CD4-positive, CD25-positive, alpha-beta regulatory T cell (primary cell): ENCODE measurements at regions not wholly inside any gene's neighbourhood (a gene's known extent, or its start where the extent isn't known, plus 50 kb on each side); places are given as distances from the start of the nearest gene placed in this dataset.

ENCODE experiments used
- ATAC-seq, 2 donors: fragments of 150-1000 bp; cut with Tn5 transposase; one replicate each; pipeline ENCODE4 v1.10.0; 2021; ENCODE audit warnings: low read depth in 2 of 2, moderate number of reproducible peaks in 2 of 2, moderate library complexity in 1 of 2
- DNase-seq, 3 donors: peaks; one replicate each; pipeline versions ENCODE4 v3.0.0 to v3.0.0-alpha.2; 2012 to 2022; ENCODE audit warnings: mixed read lengths in 1 of 3
- H3K27ac ChIP-seq: one replicate; pipeline ENCODE4 v1.7.0; 2013; ENCODE audit warnings: mild to moderate bottlenecking, low read length; ENCODE audit not compliant: insufficient read depth, poor library complexity, severe bottlenecking
- H3K27me3 ChIP-seq: one replicate; pipeline ENCODE4 v1.7.0; 2013; ENCODE audit warnings: low read length; ENCODE audit not compliant: control insufficient read depth, insufficient read depth
- H3K36me3 ChIP-seq: one replicate; pipeline ENCODE4 v1.7.0; 2013; ENCODE audit warnings: mild to moderate bottlenecking, low read length, moderate library complexity; ENCODE audit not compliant: control insufficient read depth, insufficient read depth
- H3K4me1 ChIP-seq: 2 replicates; pipeline ENCODE4 v1.7.0; 2013; ENCODE audit warnings: mild to moderate bottlenecking, low read length; ENCODE audit not compliant: insufficient read depth, control insufficient read depth, poor library complexity, severe bottlenecking
- H3K4me3 ChIP-seq: one replicate; pipeline ENCODE4 v1.7.0; 2013; ENCODE audit warnings: low read depth, mild to moderate bottlenecking, low read length, moderate library complexity
- H3K9me3 ChIP-seq, 2 experiments: 1 replicate in 1 of 2; 2 replicates in 1 of 2; pipeline ENCODE4 v1.7.0; 2013; ENCODE audit warnings: low read length in 2 of 2, mild to moderate bottlenecking in 1 of 2, moderate library complexity in 1 of 2; ENCODE audit not compliant: control insufficient read depth in 2 of 2
- H3K27ac Mint-ChIP-seq, 3 donors: one replicate each; pipeline ENCODE4 v1.8.0; 2020 to 2022; ENCODE audit warnings: mild to moderate bottlenecking in 3 of 3, mixed read lengths in 3 of 3, moderate library complexity in 2 of 3
- H3K27me3 Mint-ChIP-seq: one replicate; pipeline ENCODE4 v1.8.0; 2022; ENCODE audit warnings: mild to moderate bottlenecking, mixed read lengths
- H3K36me3 Mint-ChIP-seq: one replicate; pipeline ENCODE4 v1.8.0; 2020; ENCODE audit warnings: mixed read lengths
- H3K4me1 Mint-ChIP-seq, 4 donors: one replicate each; pipeline ENCODE4 v1.8.0; 2020 to 2022; ENCODE audit warnings: mixed read lengths in 4 of 4, mild to moderate bottlenecking in 1 of 4
- H3K4me3 Mint-ChIP-seq, 4 donors: one replicate each; pipeline ENCODE4 v1.8.0; 2020 to 2022; ENCODE audit warnings: mild to moderate bottlenecking in 4 of 4, mixed read lengths in 4 of 4, moderate library complexity in 3 of 4
- H3K9me3 Mint-ChIP-seq, 7 donors: one replicate each; pipeline ENCODE4 v1.8.0; 2020 to 2022; ENCODE audit warnings: mixed read lengths in 7 of 7, mild to moderate bottlenecking in 3 of 7, moderate library complexity in 2 of 7

DNA sequence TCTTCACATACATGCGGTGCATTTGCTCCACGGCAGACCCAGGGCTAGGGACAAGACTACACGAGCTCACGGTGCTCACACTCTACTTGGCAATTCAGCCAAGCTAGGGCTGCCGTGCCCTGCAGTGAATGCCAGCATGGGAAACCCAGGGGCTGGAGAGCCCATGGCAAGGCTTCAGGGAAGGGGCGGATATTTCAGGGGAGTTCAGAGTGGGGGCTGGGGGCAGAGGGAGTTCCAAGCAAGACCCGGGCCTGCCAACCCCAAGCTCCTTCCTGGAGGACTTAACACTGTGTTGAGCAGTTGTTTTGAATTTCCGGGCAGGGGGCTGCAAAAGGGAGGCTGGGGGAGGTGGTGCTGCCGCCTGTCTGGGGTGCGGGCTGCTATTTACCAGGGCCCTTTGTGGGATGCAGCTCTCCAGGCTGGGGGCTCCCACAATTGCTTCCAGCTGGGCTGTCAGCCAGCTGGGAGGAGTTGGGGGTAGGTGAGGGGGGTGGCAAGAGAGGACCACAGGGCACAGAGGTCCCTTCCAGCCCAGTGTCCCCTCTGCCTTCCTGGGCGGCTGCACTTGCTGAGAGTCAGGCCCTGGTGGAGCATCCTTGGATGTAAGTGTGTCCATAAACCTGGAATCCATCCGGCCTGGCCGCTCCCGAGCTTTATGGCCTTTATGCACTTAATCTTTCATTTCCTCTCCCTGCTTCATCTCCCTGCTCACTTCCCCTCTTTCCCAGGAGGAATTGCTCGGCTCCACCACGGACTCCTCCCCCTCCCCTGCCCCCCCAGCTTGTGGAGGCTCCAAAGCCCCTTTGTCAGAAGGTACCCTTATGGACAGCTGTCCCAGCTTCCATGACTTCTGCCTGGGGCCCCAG lies 55.8 kb upstream of the SSBP3 start:
- no peaks in the 10 kb centered on the region for H3K36me3 Mint-ChIP-seq
- H3K27me3 ChIP-seq: no peaks in the 10 kb centered on the region
- peaks cover 4 to 55% (median 20%) of the 10 kb centered on the region in 4 donors for H3K4me1 Mint-ChIP-seq
- H3K27ac ChIP-seq: peak overlapping the region; percentile 25
- H3K27me3 Mint-ChIP-seq: no peaks in the 10 kb centered on the region
- no peak for DNase-seq
- peak overlapping the region; percentile 63 to 87 (median 81) for H3K27ac Mint-ChIP-seq
- no peak for ATAC-seq
- H3K36me3 ChIP-seq: no peaks in the 10 kb centered on the region
- peaks cover 0 to 3% (median 0%) of the 10 kb centered on the region in 7 donors for H3K9me3 Mint-ChIP-seq
- H3K4me3 Mint-ChIP-seq: peak overlapping the region in 1 of 4 donors; percentile 33
- peaks cover 32% of the 10 kb centered on the region for H3K4me1 ChIP-seq
- no peaks in the 10 kb centered on the region for H3K9me3 ChIP-seq
- H3K4me3 ChIP-seq: no peak overlapping the region

DNA sequence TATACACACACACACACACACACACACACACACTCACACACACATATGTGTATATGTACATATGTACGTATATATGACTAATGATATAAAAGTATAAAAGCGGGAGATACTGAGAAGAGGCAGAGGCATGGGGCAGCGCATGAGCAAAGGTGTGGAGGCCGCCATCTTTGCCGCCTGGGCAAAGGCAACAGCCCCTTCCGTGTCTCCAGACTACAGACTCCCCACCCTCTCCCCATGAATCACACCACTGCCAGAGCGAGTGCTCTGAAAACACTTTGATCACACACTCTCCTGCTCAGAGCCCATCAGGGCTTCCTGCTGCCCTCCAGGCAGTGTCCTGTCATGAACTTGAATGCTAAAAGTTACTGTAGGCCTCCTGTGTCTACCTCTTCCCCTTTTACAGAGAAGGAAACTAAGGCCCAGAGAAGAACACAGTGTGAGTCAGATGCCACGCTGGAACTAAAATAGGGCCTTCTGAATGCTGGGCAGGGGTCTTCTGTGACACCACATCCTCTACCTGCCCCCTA lies 54.7 kb upstream of the SSBP3 start:
- no peak overlapping the region for H3K4me3 ChIP-seq
- Mint-ChIP-seq H3K4me1 (peaks cover 4 to 55% (median 21%) of the 10 kb centered on the region in 4 donors), H3K36me3 (no peaks in the 10 kb centered on the region), H3K4me3 (peak overlapping the region in 3 of 4 donors; percentile 22 to 84 (median 68)), H3K27me3 (peaks cover 2% of the 10 kb centered on the region), H3K27ac (peak overlapping the region; percentile 56 to 87 (median 81)), H3K9me3 (peaks cover 0 to 2% (median 0%) of the 10 kb centered on the region in 7 donors)
- H3K27me3 ChIP-seq: no peaks in the 10 kb centered on the region
- no peaks in the 10 kb centered on the region for H3K9me3 ChIP-seq
- DNase-seq (no peak), ATAC-seq (no peak)
- no peaks in the 10 kb centered on the region for H3K36me3 ChIP-seq
- H3K27ac ChIP-seq: peak overlapping the region; percentile 25
- H3K4me1 ChIP-seq: peaks cover 32% of the 10 kb centered on the region

DNA sequence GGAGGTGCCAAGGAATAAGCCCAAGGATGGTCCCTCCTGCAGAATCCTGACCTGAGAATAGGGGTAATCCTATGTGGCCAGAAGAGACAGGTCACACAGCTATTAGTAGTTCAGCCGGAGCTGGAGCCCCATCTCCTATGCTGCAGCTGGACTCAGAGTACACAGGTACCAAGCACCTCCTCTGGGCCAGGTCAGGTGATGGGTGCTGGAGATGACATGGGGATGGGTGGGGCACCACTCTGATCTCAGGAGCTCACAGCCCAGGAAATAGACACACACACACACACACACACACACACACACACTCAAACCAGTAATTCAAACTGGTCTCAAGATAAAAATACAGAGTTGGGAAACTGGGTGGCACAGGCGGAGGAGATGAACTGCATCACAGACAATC lies 54.2 kb upstream of the SSBP3 start:
- Mint-ChIP-seq H3K4me3 (peak overlapping the region; percentile 68 to 84 (median 77)), H3K27ac (peak overlapping the region; percentile 81 to 89 (median 87)), H3K9me3 (peaks cover 0 to 2% (median 0%) of the 10 kb centered on the region in 7 donors), H3K4me1 (peaks cover 4 to 51% (median 21%) of the 10 kb centered on the region in 4 donors), H3K36me3 (no peaks in the 10 kb centered on the region), H3K27me3 (peaks cover 4% of the 10 kb centered on the region)
- Histone ChIP-seq H3K27me3 (no peaks in the 10 kb centered on the region), H3K4me3 (no peak overlapping the region), H3K4me1 (peaks cover 32% of the 10 kb centered on the region), H3K9me3 (no peaks in the 10 kb centered on the region), H3K27ac (peak overlapping the region; percentile 42), H3K36me3 (no peaks in the 10 kb centered on the region)
- ATAC-seq: peak; percentile 87 to 95
- DNase-seq: peak; percentile 48 to 91 (median 77)

DNA sequence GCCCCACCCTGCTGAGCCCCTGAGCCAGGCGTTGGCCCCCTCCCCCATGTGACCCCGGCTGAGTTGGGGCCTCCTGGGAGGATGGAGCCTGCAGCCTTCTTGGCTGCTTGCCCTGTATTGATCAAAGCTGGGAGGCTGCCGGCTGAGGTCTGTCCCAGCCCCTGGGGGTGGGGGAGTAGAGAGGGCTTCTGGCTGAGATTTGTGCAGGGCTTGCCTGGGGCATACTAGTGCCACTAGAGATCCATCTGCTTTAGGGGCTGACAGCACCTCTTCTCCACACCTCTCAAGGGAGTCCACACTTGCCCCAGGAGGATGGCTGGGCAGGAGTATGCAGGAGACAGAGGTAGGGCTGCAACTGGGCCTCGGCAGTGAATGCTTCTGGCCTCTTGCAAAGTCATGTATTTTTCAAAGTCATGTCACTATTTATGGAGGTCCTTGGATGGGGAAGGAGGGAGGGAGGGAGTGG lies 53.6 kb upstream of the SSBP3 start:
- Mint-ChIP-seq H3K27ac (peak overlapping the region; percentile 81 to 89 (median 87)), H3K4me3 (peak overlapping the region; percentile 5 to 84 (median 70)), H3K9me3 (peaks cover 0 to 2% (median 0%) of the 10 kb centered on the region in 7 donors), H3K27me3 (peaks cover 4% of the 10 kb centered on the region), H3K4me1 (peaks cover 4 to 49% (median 21%) of the 10 kb centered on the region in 4 donors), H3K36me3 (no peaks in the 10 kb centered on the region)
- Histone ChIP-seq H3K27ac (peak overlapping the region; percentile 42), H3K27me3 (no peaks in the 10 kb centered on the region), H3K4me1 (peaks cover 31% of the 10 kb centered on the region), H3K9me3 (no peaks in the 10 kb centered on the region), H3K36me3 (no peaks in the 10 kb centered on the region), H3K4me3 (no peak overlapping the region)
- DNase-seq: no peak
- ATAC-seq: no peak

DNA sequence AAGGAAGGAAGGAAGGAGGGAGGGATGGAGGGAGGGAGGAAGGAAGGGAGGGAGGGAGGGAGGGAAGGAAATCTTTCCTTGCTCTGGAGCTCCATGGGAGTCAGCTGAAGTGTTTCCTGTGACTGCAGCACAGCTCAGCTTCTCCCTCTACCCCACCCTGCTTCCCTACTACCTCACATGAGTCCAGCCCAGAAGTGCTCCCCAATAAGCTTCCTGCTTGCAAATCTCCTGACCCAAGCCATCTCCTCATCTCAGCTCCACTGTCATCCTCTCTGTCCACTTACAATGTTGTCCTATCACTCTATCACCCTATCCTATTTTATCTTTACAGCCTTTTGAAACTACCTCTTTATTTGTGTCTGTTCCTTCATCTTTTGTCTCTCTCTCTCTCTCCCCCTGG lies 52.9 kb upstream of the SSBP3 start:
- Mint-ChIP-seq H3K4me1 (peaks cover 4 to 43% (median 19%) of the 10 kb centered on the region in 4 donors), H3K9me3 (peaks cover 0 to 2% (median 0%) of the 10 kb centered on the region in 7 donors), H3K36me3 (no peaks in the 10 kb centered on the region), H3K4me3 (peak overlapping the region in 3 of 4 donors; percentile 53 to 84 (median 72)), H3K27me3 (peaks cover 4% of the 10 kb centered on the region), H3K27ac (peak overlapping the region; percentile 81 to 89 (median 87))
- H3K4me1 ChIP-seq: peaks cover 25% of the 10 kb centered on the region
- no peaks in the 10 kb centered on the region for H3K27me3 ChIP-seq
- DNase-seq: no peak
- no peak overlapping the region for H3K4me3 ChIP-seq
- H3K27ac ChIP-seq: peak overlapping the region; percentile 42
- H3K36me3 ChIP-seq: no peaks in the 10 kb centered on the region
- no peaks in the 10 kb centered on the region for H3K9me3 ChIP-seq
- no peak for ATAC-seq

DNA sequence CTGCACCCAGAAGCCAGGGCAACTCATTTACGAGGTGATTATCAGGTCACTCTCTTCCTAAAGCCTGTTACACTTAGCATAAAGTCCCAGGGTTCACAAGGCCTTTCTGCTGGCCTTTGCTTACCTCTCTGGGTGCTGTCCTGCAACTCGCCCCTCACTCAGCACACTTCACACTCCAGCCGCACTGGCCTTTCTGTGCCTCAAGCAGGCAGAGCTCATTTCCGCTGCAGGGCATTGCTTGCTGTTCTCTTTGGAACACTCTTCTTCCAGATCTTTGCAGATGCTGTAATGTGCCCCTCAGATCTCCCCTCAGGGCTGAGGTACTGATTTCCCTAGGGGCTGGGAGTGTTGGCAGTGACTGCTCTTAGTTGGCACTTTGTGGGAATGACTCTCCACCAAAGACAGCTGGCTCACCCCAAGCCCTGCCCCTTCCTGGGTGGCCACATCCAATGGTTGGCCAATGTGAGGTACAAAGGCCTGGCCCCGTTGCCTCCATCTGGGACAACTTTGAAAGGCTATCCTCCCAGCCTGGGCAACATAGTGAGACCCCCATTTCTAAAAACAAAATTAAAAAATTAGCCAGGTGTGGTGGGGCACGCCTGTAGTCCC lies 50.8 kb upstream of the SSBP3 start:
- Mint-ChIP-seq H3K27ac (peak overlapping the region in 2 of 3 donors; percentile 26 to 74), H3K27me3 (peaks cover 4% of the 10 kb centered on the region), H3K36me3 (peaks cover 3% of the 10 kb centered on the region), H3K4me3 (peak overlapping the region in 1 of 4 donors; percentile 13), H3K4me1 (peaks cover 4 to 31% (median 19%) of the 10 kb centered on the region in 4 donors), H3K9me3 (peaks cover 0 to 2% (median 0%) of the 10 kb centered on the region in 7 donors)
- H3K27me3 ChIP-seq: no peaks in the 10 kb centered on the region
- H3K36me3 ChIP-seq: no peaks in the 10 kb centered on the region
- H3K27ac ChIP-seq: no peak overlapping the region
- peaks cover 21% of the 10 kb centered on the region for H3K4me1 ChIP-seq
- ATAC-seq (no peak), DNase-seq (no peak)
- H3K4me3 ChIP-seq: no peak overlapping the region
- no peaks in the 10 kb centered on the region for H3K9me3 ChIP-seq

DNA sequence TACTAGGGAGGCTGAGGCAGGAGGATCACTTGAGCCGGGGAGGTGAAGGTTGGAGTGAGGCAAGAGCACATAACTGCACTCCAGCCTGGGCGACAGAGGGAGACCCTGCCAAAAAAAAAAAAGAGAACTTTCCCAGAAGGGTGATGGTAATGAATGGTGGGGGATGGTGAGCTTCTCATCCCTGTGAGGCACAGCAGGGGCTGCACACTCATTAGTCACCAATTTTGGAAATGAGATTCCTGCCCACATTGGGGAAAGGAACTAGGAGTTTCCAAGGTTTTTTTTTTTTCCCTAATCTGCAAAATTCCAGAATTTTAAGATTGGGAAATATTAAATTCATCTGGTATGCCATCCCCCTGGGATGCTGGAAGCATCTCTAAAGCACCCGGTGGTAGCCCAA lies 50.2 kb upstream of the SSBP3 start:
- DNase-seq (no peak), ATAC-seq (no peak)
- peaks cover 3% of the 10 kb centered on the region for H3K36me3 Mint-ChIP-seq
- no peak overlapping the region for H3K4me3 Mint-ChIP-seq
- H3K4me1 Mint-ChIP-seq: peaks cover 4 to 27% (median 18%) of the 10 kb centered on the region in 4 donors
- H3K27ac Mint-ChIP-seq: peak overlapping the region in 1 of 3 donors; percentile 46
- Histone ChIP-seq H3K36me3 (no peaks in the 10 kb centered on the region), H3K4me1 (peaks cover 21% of the 10 kb centered on the region), H3K4me3 (no peak overlapping the region), H3K9me3 (no peaks in the 10 kb centered on the region), H3K27ac (no peak overlapping the region), H3K27me3 (no peaks in the 10 kb centered on the region)
- peaks cover 4% of the 10 kb centered on the region for H3K27me3 Mint-ChIP-seq
- H3K9me3 Mint-ChIP-seq: peaks cover 0 to 3% (median 0%) of the 10 kb centered on the region in 7 donors
